ENCODE measurements at regions not wholly inside any gene's neighbourhood (a gene's known extent, or its start where the extent isn't known, plus 50 kb on each side); places are given as distances from the start of the nearest gene placed in this dataset.
A peak's percentile ranks its signal among the peaks of the same experiment; 100 is the strongest.

DNA sequence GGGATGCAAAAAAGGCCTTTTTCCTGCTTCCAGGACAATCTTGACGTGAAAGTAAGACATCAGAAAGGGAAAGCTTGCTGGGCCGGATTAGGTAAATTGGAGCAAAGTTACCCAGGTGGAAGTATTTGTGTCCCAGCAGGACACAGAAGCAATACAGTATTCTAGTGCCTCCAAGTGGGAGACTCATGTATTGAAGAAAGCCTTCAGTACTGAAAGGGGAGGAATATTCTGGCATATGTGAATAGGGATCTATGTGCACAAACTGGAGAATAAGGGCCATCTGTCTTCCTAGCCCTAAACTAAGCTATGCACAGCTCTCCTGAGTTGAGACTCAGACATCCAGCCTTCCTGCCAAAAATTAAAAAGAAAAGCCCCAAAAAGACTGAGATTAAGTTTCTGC lies 327.3 kb upstream of the CDH8 start:
- H3K4me1 ChIP-seq (ENCODE audit: control insufficient read depth, insufficient read depth, low read length), result no peaks in the 10 kb centered on the region
- intact Hi-C loops (cut with micrococcal nuclease; ENCODE audit: unreplicated experiment) (no loop called here), in situ Hi-C loops (cut with HindIII; ENCODE audit: low pct_unique_long_range_greater_than_20kb, low sequenced_read_pairs) (no loop called here)
- H3K4me3 ChIP-seq (ENCODE audit: low read depth in 2 of 2, low read length in 2 of 2), result no peak overlapping the region
- BruUV-seq (replicated peaks), result no TSS peak
- DNase-seq (ENCODE audit: low read depth, low spot score), result no peak
- no peaks in the 10 kb centered on the region for H3K27me3 ChIP-seq (ENCODE audit: control insufficient read depth, insufficient read depth, low read length)
- ChIA-PET CTCF (no interaction called here), POLR2A (no interaction called here)
- ATAC-seq, result no peak
- H3K36me3 ChIP-seq (ENCODE audit: control insufficient read depth, insufficient read depth, low read length), result no peaks in the 10 kb centered on the region
- no peak for TF ChIP-seq TCF7L2 (IDR thresholded peaks at IDR 0.05; ENCODE audit: low read depth, low read length)
- TF ChIP-seq, protein P1, sequence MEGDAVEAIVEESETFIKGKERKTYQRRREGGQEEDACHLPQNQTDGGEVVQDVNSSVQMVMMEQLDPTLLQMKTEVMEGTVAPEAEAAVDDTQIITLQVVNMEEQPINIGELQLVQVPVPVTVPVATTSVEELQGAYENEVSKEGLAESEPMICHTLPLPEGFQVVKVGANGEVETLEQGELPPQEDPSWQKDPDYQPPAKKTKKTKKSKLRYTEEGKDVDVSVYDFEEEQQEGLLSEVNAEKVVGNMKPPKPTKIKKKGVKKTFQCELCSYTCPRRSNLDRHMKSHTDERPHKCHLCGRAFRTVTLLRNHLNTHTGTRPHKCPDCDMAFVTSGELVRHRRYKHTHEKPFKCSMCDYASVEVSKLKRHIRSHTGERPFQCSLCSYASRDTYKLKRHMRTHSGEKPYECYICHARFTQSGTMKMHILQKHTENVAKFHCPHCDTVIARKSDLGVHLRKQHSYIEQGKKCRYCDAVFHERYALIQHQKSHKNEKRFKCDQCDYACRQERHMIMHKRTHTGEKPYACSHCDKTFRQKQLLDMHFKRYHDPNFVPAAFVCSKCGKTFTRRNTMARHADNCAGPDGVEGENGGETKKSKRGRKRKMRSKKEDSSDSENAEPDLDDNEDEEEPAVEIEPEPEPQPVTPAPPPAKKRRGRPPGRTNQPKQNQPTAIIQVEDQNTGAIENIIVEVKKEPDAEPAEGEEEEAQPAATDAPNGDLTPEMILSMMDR (IDR thresholded peaks at IDR 0.05), result peak; percentile 11; the same call in 1 of the 2 replicates
- no peaks in the 10 kb centered on the region for H3K9me3 ChIP-seq (ENCODE audit: control insufficient read depth, insufficient read depth, low read depth, low read length)
- no peak overlapping the region for H3K27ac ChIP-seq (ENCODE audit: low read length)

DNA sequence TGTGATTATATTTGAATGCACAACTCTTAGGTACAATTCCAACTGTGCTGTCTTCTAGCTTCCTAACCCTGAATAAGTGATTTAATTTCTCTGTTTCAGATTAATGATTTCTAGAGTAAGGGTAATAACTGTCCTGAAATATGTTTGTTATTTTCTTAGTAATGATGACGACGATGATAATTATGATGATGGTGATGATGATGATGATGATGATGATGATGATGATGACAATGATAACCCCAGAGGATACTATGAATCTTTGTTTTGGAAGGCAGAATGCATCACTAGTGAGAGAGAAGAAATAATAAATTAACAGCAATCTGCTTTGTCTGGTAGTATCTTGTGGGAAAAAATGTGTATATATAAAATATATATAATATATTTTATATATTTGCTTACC lies 317.1 kb upstream of the CDH8 start:
- BruUV-seq (replicated peaks), result no TSS peak

More for the DNA sequence above, 317.1 kb upstream of the CDH8 start:
- H3K27me3 ChIP-seq (ENCODE audit: control insufficient read depth, insufficient read depth, low read length), result no peaks in the 10 kb centered on the region
- intact Hi-C loops (cut with micrococcal nuclease; ENCODE audit: unreplicated experiment), result no loop called here
- no peak for ATAC-seq
- in situ Hi-C loops (cut with HindIII; ENCODE audit: low pct_unique_long_range_greater_than_20kb, low sequenced_read_pairs), result no loop called here
- H3K4me1 ChIP-seq (ENCODE audit: control insufficient read depth, insufficient read depth, low read length), result no peaks in the 10 kb centered on the region
- no peaks in the 10 kb centered on the region for H3K36me3 ChIP-seq (ENCODE audit: control insufficient read depth, insufficient read depth, low read length)
- no peak for DNase-seq (ENCODE audit: low read depth, low spot score)
- H3K27ac ChIP-seq (ENCODE audit: low read length), result no peak overlapping the region
- ChIA-PET POLR2A (no interaction called here), CTCF (no interaction called here)
- no peak for TF ChIP-seq SIN3A (IDR thresholded peaks at IDR 0.05; ENCODE audit: borderline replicate concordance, insufficient read depth, low read depth, low read length)
- no peak for TF ChIP-seq TCF7L2 (IDR thresholded peaks at IDR 0.05; ENCODE audit: low read depth, low read length)
- TF ChIP-seq, protein P2, sequence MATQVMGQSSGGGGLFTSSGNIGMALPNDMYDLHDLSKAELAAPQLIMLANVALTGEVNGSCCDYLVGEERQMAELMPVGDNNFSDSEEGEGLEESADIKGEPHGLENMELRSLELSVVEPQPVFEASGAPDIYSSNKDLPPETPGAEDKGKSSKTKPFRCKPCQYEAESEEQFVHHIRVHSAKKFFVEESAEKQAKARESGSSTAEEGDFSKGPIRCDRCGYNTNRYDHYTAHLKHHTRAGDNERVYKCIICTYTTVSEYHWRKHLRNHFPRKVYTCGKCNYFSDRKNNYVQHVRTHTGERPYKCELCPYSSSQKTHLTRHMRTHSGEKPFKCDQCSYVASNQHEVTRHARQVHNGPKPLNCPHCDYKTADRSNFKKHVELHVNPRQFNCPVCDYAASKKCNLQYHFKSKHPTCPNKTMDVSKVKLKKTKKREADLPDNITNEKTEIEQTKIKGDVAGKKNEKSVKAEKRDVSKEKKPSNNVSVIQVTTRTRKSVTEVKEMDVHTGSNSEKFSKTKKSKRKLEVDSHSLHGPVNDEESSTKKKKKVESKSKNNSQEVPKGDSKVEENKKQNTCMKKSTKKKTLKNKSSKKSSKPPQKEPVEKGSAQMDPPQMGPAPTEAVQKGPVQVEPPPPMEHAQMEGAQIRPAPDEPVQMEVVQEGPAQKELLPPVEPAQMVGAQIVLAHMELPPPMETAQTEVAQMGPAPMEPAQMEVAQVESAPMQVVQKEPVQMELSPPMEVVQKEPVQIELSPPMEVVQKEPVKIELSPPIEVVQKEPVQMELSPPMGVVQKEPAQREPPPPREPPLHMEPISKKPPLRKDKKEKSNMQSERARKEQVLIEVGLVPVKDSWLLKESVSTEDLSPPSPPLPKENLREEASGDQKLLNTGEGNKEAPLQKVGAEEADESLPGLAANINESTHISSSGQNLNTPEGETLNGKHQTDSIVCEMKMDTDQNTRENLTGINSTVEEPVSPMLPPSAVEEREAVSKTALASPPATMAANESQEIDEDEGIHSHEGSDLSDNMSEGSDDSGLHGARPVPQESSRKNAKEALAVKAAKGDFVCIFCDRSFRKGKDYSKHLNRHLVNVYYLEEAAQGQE (IDR thresholded peaks at IDR 0.05; ENCODE audit: insufficient read depth in 1 of 2, low read depth in 2 of 2, low read length in 1 of 2), result no peak
- TF ChIP-seq POLR2AphosphoS5 (IDR thresholded peaks at IDR 0.05; ENCODE audit: low read depth, low read length), result no peak
- TF ChIP-seq, protein P1 (IDR thresholded peaks at IDR 0.05), result no peak
- no peaks in the 10 kb centered on the region for H3K9me3 ChIP-seq (ENCODE audit: control insufficient read depth, insufficient read depth, low read depth, low read length)
- no peak overlapping the region for H3K4me3 ChIP-seq (ENCODE audit: low read depth in 2 of 2, low read length in 2 of 2)
